RWPE2 (cell line): ENCODE measurements at regions not wholly inside any gene's neighbourhood (a gene's known extent, or its start where the extent isn't known, plus 50 kb on each side); places are given as distances from the start of the nearest gene placed in this dataset.

Source experiments
- ATAC-seq: fragments of 200-7000 bp; cut with Tn5 transposase; 3 replicates; pipeline ENCODE4 v1.9.1; 2021; ENCODE audit warnings: low read depth
- DNase-seq: peaks from one replicate; pipeline ENCODE4 v3.0.0-alpha.2; 2020; ENCODE audit warnings: low spot score
- H3K27ac ChIP-seq: fragments of 450-650 bp; 2 replicates; pipeline ENCODE4 v1.5.1; 2017; ENCODE audit warnings: mild to moderate bottlenecking; ENCODE audit not compliant: poor library complexity, severe bottlenecking
- H3K27me3 ChIP-seq: fragments of 250-450 bp; sonication (Bioruptor Pico); 2 replicates; pipeline ENCODE4 v1.5.1; 2021; ENCODE audit warnings: mild to moderate bottlenecking, moderate library complexity; ENCODE audit not compliant: insufficient read depth, poor library complexity, severe bottlenecking
- H3K36me3 ChIP-seq: fragments of 250-450 bp; sonication (Bioruptor Pico); 2 replicates; pipeline ENCODE4 v1.5.1; 2020; ENCODE audit warnings: low read depth, mild to moderate bottlenecking, moderate library complexity
- H3K4me1 ChIP-seq: fragments of 250-450 bp; sonication (Bioruptor Pico); 2 replicates; pipeline ENCODE4 v1.5.1; 2021; ENCODE audit warnings: mild to moderate bottlenecking, moderate library complexity; ENCODE audit not compliant: insufficient read depth, poor library complexity, severe bottlenecking
- H3K4me3 ChIP-seq: fragments of 250-450 bp; sonication (Bioruptor Pico); 2 replicates; pipeline ENCODE4 v1.5.1; 2021; ENCODE audit warnings: mild to moderate bottlenecking, moderate library complexity; ENCODE audit not compliant: severe bottlenecking
- H3K9me3 ChIP-seq: fragments of 250-450 bp; sonication (Bioruptor Pico); 2 replicates; pipeline ENCODE4 v1.5.1; 2021; ENCODE audit warnings: mild to moderate bottlenecking, moderate library complexity; ENCODE audit not compliant: severe bottlenecking
- TF ChIP-seq, protein P1 (sequence below): fragments of 450-650 bp; IDR thresholded peaks from one replicate; pipeline ENCODE4 v1.5.1; 2017; ENCODE audit warnings: mild to moderate bottlenecking, moderate library complexity; ENCODE audit not compliant: poor library complexity, severe bottlenecking

DNA sequence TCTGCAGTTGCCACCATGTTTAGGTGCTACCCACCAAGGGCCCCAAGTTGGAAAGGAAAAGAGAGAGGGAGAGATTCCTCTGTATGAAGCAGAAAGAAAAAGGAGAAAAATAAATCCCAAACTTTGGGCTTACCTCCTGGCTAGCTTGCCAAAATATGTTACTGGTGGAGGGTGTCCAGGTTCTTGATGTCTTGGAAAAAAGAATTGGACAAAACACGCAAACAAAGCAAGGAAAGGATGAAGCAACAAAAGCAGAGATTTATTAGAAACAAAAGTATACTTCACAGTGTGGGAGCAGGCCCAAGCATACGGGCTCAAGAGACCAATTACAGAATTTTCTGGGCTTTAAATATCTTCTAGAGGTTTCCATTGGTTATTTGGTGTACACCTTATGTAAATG, 204.5 kb upstream of the LRRC7 start:
- DNase-seq (no peak), ATAC-seq (no peak)
- no peak overlapping the region for H3K27ac ChIP-seq
- H3K9me3 ChIP-seq: no peaks in the 10 kb centered on the region
- TF ChIP-seq, protein P1, sequence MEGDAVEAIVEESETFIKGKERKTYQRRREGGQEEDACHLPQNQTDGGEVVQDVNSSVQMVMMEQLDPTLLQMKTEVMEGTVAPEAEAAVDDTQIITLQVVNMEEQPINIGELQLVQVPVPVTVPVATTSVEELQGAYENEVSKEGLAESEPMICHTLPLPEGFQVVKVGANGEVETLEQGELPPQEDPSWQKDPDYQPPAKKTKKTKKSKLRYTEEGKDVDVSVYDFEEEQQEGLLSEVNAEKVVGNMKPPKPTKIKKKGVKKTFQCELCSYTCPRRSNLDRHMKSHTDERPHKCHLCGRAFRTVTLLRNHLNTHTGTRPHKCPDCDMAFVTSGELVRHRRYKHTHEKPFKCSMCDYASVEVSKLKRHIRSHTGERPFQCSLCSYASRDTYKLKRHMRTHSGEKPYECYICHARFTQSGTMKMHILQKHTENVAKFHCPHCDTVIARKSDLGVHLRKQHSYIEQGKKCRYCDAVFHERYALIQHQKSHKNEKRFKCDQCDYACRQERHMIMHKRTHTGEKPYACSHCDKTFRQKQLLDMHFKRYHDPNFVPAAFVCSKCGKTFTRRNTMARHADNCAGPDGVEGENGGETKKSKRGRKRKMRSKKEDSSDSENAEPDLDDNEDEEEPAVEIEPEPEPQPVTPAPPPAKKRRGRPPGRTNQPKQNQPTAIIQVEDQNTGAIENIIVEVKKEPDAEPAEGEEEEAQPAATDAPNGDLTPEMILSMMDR: no peak
- H3K4me1 ChIP-seq: no peaks in the 10 kb centered on the region
- H3K27me3 ChIP-seq: no peaks in the 10 kb centered on the region
- no peak overlapping the region for H3K4me3 ChIP-seq
- H3K36me3 ChIP-seq: no peaks in the 10 kb centered on the region

DNA sequence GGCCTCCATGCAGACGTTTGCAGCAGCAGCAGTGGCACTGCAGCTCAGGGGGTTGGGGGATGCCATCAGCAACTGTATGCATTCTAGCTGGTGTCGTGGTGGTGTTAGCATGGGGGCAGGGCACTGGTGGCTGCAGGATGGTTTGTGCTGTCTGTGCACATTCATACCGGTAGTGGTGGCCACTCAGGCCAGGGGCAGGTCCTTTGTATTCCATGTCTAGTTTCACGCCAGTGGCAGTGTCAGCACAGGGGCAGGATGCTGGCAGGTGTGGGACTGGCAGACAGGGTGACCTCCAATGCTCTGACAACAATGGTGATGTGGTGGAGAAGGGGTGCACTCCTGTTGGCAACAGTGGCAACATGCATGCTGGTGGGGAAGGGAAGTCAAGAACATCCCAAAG, 194.2 kb upstream of the LRRC7 start:
- ATAC-seq (no peak), DNase-seq (no peak)
- Histone ChIP-seq H3K9me3 (no peaks in the 10 kb centered on the region), H3K4me1 (no peaks in the 10 kb centered on the region), H3K27me3 (no peaks in the 10 kb centered on the region), H3K36me3 (no peaks in the 10 kb centered on the region), H3K4me3 (no peak overlapping the region), H3K27ac (no peak overlapping the region)
- TF ChIP-seq, protein P1: no peak

DNA sequence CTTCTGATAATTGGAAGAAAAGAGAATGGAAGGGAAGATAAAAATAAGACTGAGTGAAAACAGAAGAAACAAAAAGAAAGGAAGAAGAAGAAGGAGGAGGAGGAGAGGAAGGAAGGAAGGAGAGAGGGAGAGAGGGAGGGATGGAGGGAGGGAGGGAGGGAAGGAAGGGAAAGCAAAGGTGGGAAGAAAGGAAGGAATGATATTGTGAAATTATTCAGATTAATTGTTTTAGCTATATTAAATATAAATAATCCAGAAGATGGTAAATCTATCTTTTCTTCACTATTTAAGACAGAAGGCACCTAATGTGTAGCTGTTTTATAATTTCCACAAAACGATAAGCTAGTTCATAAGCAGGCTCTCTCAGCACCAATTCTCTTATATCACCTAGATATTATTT, 191.3 kb upstream of the LRRC7 start:
- no peak for ATAC-seq
- H3K27me3 ChIP-seq: no peaks in the 10 kb centered on the region
- no peak overlapping the region for H3K27ac ChIP-seq
- DNase-seq: no peak
- TF ChIP-seq, protein P1: no peak
- H3K4me1 ChIP-seq: no peaks in the 10 kb centered on the region
- no peak overlapping the region for H3K4me3 ChIP-seq
- H3K36me3 ChIP-seq: no peaks in the 10 kb centered on the region
- no peaks in the 10 kb centered on the region for H3K9me3 ChIP-seq

DNA sequence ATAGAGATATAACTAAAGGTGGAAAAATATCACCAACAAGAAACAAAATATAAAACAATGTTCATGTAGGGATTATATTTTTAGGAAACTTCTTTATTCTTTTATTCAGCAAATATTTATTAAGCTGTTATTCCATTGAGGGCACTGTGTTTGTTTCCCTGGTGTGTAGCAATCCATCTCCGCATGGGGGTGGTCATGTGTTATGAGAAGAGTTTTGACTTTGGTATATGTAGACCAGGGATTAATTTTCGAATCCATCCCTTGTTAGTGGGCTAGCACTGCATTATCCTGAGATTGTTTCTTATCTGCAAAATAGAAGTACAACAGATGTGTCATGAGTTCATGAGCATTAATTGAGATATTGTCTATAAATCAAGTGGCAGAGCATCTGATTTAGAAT, 190.2 kb upstream of the LRRC7 start:
- DNase-seq (no peak), ATAC-seq (peak; percentile 49; the same call in 1 of the 3 replicates)
- no peaks in the 10 kb centered on the region for H3K36me3 ChIP-seq
- H3K4me3 ChIP-seq: no peak overlapping the region
- no peaks in the 10 kb centered on the region for H3K9me3 ChIP-seq
- H3K4me1 ChIP-seq: no peaks in the 10 kb centered on the region
- no peak overlapping the region for H3K27ac ChIP-seq
- TF ChIP-seq, protein P1: peak; percentile 33
- H3K27me3 ChIP-seq: no peaks in the 10 kb centered on the region

- Histone ChIP-seq H3K27me3 (no peaks in the 10 kb centered on the region), H3K27ac (no peak overlapping the region), H3K9me3 (no peaks in the 10 kb centered on the region), H3K4me1 (no peaks in the 10 kb centered on the region), H3K4me3 (no peak overlapping the region), H3K36me3 (no peaks in the 10 kb centered on the region)
- DNase-seq (no peak), ATAC-seq (no peak)
- TF ChIP-seq, protein P1: no peak
Observed at GRCh38 chr1:69388044-69388443, 179.7 kb upstream of the LRRC7 start.
